ENCODE measurements at regions not wholly inside any gene's neighbourhood (a gene's known extent, or its start where the extent isn't known, plus 50 kb on each side); places are given as distances from the start of the nearest gene placed in this dataset.
A peak's percentile ranks its signal among the peaks of the same experiment; 100 is the strongest.
"Not testable (repeated sequence)": the region's sequence is repeated elsewhere in the genome, so short reads cannot be mapped to it uniquely, and the experiment has no call there.

DNA sequence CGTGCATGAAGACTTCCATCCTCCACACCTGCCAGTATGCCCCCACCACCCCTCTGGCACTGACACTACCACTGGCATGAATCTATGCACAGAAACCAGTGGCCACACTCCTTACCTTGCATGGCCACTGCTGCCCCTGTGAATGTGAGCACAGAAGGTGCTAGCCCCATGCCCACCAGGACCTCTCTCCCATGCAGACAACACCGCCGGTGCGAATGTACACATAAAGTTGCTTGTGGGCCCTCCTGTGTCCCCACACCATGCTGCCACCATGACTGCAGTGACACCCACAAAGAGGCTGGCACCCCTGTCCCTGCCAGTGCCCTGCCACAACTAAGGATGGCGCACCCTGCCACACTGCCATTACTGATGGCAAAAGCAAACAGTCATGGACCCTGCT is 289.5 kb upstream of the KCND2 start:
- H3K27ac ChIP-seq, result no peak overlapping the region; the same call in 1 of the 2 replicates
- DNase-seq (ENCODE audit: low read depth, low spot score), result no peak
- no peaks in the 10 kb centered on the region for H3K9me3 ChIP-seq (ENCODE audit: low read depth, low read length)
- no peaks in the 10 kb centered on the region for H3K36me3 ChIP-seq (ENCODE audit: insufficient read depth, low read length)
- no peak overlapping the region for H3K9ac ChIP-seq (ENCODE audit: insufficient read length)
- H3K4me3 ChIP-seq, result no peak overlapping the region
- no peak for TF ChIP-seq POLR2AphosphoS5 (IDR thresholded peaks at IDR 0.05; ENCODE audit: borderline replicate concordance, low read depth, low read length)
- no peak for TF ChIP-seq FOXP2 (optimal IDR thresholded peaks at IDR 0.05; ENCODE audit: control extremely low read depth, extremely low read length, insufficient read depth)
- no peak for TF ChIP-seq EZH2 (IDR thresholded peaks at IDR 0.05)

- peak; percentile 51 for DNase-seq (ENCODE audit: low read depth, low spot score)
- Histone ChIP-seq H3K27ac (peak overlapping the region; percentile 71), H3K4me3 (no peak overlapping the region), H3K36me3 (ENCODE audit: insufficient read depth, low read length) (no peaks in the 10 kb centered on the region), H3K9me3 (ENCODE audit: low read depth, low read length) (no peaks in the 10 kb centered on the region), H3K9ac (ENCODE audit: insufficient read length) (no peak overlapping the region)
- no peak for TF ChIP-seq EZH2 (IDR thresholded peaks at IDR 0.05)
- TF ChIP-seq FOXP2 (optimal IDR thresholded peaks at IDR 0.05; ENCODE audit: control extremely low read depth, extremely low read length, insufficient read depth), result no peak
- no peak for TF ChIP-seq POLR2AphosphoS5 (IDR thresholded peaks at IDR 0.05; ENCODE audit: borderline replicate concordance, low read depth, low read length)
Observed at GRCh38 chr7:119984247-119984646, 288.7 kb upstream of the KCND2 start.

DNA sequence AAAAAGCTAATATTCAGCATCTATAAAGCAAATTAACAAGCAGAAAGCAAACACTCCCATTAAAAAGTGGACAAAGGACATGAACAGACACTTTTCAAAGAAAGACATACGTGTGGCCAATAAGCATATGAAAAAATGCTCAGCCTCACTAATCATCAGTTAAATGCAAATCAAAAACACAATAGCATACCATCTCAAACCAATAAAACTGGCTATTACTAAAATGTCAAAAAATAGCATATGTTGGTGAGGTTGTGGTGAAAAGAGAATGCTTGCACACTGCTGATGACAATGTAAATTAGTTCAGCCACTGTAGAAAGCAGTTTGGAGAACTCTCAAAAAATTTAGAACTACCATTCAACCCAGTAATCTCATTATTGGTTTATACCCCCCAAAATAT is 284.6 kb upstream of the KCND2 start:
- TF ChIP-seq FOXP2 (optimal IDR thresholded peaks at IDR 0.05; ENCODE audit: control extremely low read depth, extremely low read length, insufficient read depth) (no peak), EZH2 (IDR thresholded peaks at IDR 0.05) (no peak), POLR2AphosphoS5 (IDR thresholded peaks at IDR 0.05; ENCODE audit: borderline replicate concordance, low read depth, low read length) (no peak)
- H3K36me3 ChIP-seq (ENCODE audit: insufficient read depth, low read length), result no peaks in the 10 kb centered on the region
- DNase-seq (ENCODE audit: low read depth, low spot score), result no peak

DNA sequence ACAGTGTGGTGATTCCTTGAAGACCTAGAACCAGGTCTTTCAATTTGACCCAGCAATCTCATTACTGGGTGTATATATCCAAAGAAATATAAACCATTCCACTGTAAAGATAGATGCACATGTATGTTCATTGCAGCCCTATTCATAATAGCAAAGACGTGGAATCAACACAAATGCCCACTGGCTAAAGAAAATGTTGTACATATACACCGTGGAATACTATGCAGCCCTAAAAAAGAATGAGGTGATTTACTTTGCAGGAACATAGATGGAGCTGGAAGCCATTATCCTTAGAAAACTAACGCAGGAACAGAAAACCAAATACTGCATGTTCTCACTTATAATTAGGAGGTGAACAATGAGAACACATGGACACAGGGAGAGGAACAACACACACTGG is 278.0 kb upstream of the KCND2 start:
- DNase-seq (ENCODE audit: low read depth, low spot score), result no peak
- Histone ChIP-seq H3K27ac (no peak overlapping the region), H3K36me3 (ENCODE audit: insufficient read depth, low read length) (no peaks in the 10 kb centered on the region), H3K4me3 (no peak overlapping the region), H3K9ac (ENCODE audit: insufficient read length) (no peak overlapping the region), H3K9me3 (ENCODE audit: low read depth, low read length) (no peaks in the 10 kb centered on the region)
- TF ChIP-seq FOXP2 (optimal IDR thresholded peaks at IDR 0.05; ENCODE audit: control extremely low read depth, extremely low read length, insufficient read depth) (no peak), EZH2 (IDR thresholded peaks at IDR 0.05) (no peak), POLR2AphosphoS5 (IDR thresholded peaks at IDR 0.05; ENCODE audit: borderline replicate concordance, low read depth, low read length) (no peak)

More for the DNA sequence above, 284.6 kb upstream of the KCND2 start:
- no peak overlapping the region for H3K4me3 ChIP-seq
- H3K9me3 ChIP-seq (ENCODE audit: low read depth, low read length), result no peaks in the 10 kb centered on the region
- no peak overlapping the region for H3K27ac ChIP-seq
- H3K9ac ChIP-seq (ENCODE audit: insufficient read length), result no peak overlapping the region

GRCh38 chr7:119996634-119997033 is 276.3 kb upstream of the KCND2 start:
- H3K27ac ChIP-seq, result no peak overlapping the region
- H3K4me3 ChIP-seq, result no peak overlapping the region
- TF ChIP-seq EZH2 (IDR thresholded peaks at IDR 0.05) (no peak), POLR2AphosphoS5 (IDR thresholded peaks at IDR 0.05; ENCODE audit: borderline replicate concordance, low read depth, low read length) (no peak), FOXP2 (optimal IDR thresholded peaks at IDR 0.05; ENCODE audit: control extremely low read depth, extremely low read length, insufficient read depth) (no peak)
- H3K9me3 ChIP-seq (ENCODE audit: low read depth, low read length), result no peaks in the 10 kb centered on the region
- H3K9ac ChIP-seq (ENCODE audit: insufficient read length), result no peak overlapping the region
- no peaks in the 10 kb centered on the region for H3K36me3 ChIP-seq (ENCODE audit: insufficient read depth, low read length)
- DNase-seq (ENCODE audit: low read depth, low spot score), result no peak

GRCh38 chr7:119999738-120000475 is 273.1 kb upstream of the KCND2 start:
- no peaks in the 10 kb centered on the region for H3K36me3 ChIP-seq (ENCODE audit: insufficient read depth, low read length)
- H3K9me3 ChIP-seq (ENCODE audit: low read depth, low read length), result no peaks in the 10 kb centered on the region
- H3K27ac ChIP-seq, result no peak overlapping the region
- TF ChIP-seq FOXP2 (optimal IDR thresholded peaks at IDR 0.05; ENCODE audit: control extremely low read depth, extremely low read length, insufficient read depth), result no peak
- no peak for TF ChIP-seq POLR2AphosphoS5 (IDR thresholded peaks at IDR 0.05; ENCODE audit: borderline replicate concordance, low read depth, low read length)
- no peak for TF ChIP-seq EZH2 (IDR thresholded peaks at IDR 0.05)
- H3K4me3 ChIP-seq, result no peak overlapping the region
- H3K9ac ChIP-seq (ENCODE audit: insufficient read length), result no peak overlapping the region
- no peak for DNase-seq (ENCODE audit: low read depth, low spot score)

DNA sequence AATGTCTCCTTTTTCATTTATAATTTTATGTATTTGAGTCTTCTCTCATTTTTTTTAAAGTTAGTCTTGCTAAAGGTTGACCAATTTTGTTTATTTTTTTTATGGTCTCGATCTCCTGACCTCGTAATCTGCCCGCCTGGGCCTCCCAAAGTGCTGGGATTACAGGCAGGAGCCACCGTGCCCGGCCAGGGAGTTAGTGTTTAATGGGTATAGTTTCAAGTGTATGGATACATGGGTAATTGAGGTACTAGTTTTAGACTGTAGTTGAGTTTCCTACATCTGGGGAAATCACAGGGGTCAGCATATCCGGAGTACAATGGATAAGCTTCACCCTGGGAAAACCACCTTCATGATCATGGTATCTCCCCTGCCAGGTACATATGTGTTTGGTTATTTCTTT is 267.3 kb upstream of the KCND2 start:
- DNase-seq (ENCODE audit: low read depth, low spot score), result no peak
- Histone ChIP-seq H3K9ac (ENCODE audit: insufficient read length) (no peak overlapping the region), H3K4me3 (no peak overlapping the region), H3K9me3 (ENCODE audit: low read depth, low read length) (no peaks in the 10 kb centered on the region), H3K27ac (no peak overlapping the region), H3K36me3 (ENCODE audit: insufficient read depth, low read length) (no peaks in the 10 kb centered on the region)
- TF ChIP-seq FOXP2 (optimal IDR thresholded peaks at IDR 0.05; ENCODE audit: control extremely low read depth, extremely low read length, insufficient read depth), result no peak
- no peak for TF ChIP-seq EZH2 (IDR thresholded peaks at IDR 0.05)
- TF ChIP-seq POLR2AphosphoS5 (IDR thresholded peaks at IDR 0.05; ENCODE audit: borderline replicate concordance, low read depth, low read length), result no peak

DNA sequence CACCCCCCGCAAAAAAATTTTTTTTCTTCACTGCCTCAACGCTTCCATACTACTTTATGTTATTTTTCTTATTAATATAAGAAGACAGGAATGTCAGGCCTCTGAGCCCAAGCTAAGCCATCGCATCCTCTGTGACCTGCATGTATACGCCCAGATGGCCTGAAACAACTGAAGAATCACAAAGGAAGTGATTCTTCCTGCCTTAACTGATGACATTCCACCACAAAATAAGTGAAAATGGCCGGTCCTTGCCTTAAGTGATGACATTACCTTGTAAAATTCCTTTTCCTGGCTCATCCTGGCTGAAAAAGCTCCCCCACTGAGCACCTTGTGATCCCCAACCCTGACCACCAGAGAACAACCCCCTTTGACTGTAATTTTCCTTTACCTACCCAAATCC is 258.7 kb upstream of the KCND2 start:
- not testable (repeated sequence) for H3K9me3 ChIP-seq (ENCODE audit: low read depth, low read length); H3K4me3 ChIP-seq; DNase-seq (ENCODE audit: low read depth, low spot score); H3K27ac ChIP-seq; H3K9ac ChIP-seq (ENCODE audit: insufficient read length); H3K36me3 ChIP-seq (ENCODE audit: insufficient read depth, low read length)

- Histone ChIP-seq H3K27ac (no peak overlapping the region), H3K9ac (ENCODE audit: insufficient read length) (no peak overlapping the region), H3K4me3 (no peak overlapping the region), H3K9me3 (ENCODE audit: low read depth, low read length) (no peaks in the 10 kb centered on the region), H3K36me3 (ENCODE audit: insufficient read depth, low read length) (no peaks in the 10 kb centered on the region)
- TF ChIP-seq POLR2AphosphoS5 (IDR thresholded peaks at IDR 0.05; ENCODE audit: borderline replicate concordance, low read depth, low read length) (no peak), FOXP2 (optimal IDR thresholded peaks at IDR 0.05; ENCODE audit: control extremely low read depth, extremely low read length, insufficient read depth) (no peak), EZH2 (IDR thresholded peaks at IDR 0.05) (no peak)
- DNase-seq (ENCODE audit: low read depth, low spot score), result no peak
Observed at GRCh38 chr7:120014925-120015465, 258.0 kb upstream of the KCND2 start.
